GM21619 (cell line): ENCODE measurements at regions not wholly inside any gene's neighbourhood (a gene's known extent, or its start where the extent isn't known, plus 50 kb on each side); places are given as distances from the start of the nearest gene placed in this dataset.

ENCODE experiments used
- ATAC-seq: cut with Tn5 transposase; IDR thresholded peaks from one replicate; pipeline ENCODE4 v1.9.1; 2021; ENCODE audit not compliant: unreplicated experiment

DNA sequence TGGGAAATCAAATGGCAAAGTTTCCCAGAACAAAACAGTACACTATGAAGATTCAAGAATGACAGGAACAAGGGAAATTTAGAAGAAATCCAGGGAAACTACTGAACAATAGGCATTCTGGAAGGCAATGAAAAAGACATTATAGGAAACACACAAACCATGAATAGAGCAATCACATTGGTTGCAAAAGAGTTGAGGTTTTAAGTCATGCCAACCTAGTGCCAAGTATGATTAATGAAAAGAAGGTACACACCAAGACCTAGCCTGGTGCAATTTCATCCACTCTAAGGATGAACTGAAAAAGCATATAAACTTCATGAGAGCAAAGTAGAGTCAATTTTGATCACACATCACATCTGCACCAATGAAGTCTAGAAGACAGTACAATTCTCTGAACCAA, 326.9 kb downstream of the PDHA2 start:
- ATAC-seq: no peak

DNA sequence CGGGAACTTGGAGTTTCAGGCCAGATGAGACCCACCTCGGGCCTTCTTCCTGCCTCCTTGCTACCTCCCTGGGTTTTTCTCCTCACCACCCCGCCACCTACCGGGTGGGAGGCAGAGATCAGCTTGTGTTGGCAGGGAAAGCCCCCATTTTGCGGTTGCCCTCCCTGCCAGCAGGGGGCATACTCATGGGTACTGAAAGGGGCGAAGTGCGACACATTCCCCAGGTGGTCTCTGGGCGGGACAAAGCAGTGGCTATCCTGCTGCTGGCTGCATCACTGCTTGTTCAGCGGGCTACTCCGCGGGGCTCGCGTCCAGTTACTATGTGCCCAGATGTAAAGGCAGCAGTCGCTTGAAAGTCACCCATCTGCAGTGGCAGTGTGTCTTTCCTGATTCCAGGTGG, 330.3 kb downstream of the PDHA2 start:
- no peak for ATAC-seq

DNA sequence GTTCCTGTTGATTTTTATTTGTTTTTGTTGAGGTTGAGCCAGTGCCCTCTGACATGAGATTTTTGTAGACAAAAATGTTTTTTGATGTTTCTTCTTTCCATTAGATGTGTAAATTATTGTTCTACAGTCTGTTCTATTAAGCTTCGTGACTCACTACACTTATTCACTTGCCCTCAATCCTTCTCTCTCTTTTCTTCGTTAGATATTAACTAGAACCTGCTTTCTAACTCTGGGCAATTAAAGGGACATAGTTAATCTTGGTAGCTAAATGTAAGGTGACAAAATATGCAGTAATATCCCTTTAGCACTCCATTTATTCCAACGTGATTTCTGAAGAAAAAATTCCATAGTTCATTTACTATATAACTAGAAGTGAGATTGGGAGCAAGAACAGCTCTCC, 333.9 kb downstream of the PDHA2 start:
- ATAC-seq: no peak

DNA sequence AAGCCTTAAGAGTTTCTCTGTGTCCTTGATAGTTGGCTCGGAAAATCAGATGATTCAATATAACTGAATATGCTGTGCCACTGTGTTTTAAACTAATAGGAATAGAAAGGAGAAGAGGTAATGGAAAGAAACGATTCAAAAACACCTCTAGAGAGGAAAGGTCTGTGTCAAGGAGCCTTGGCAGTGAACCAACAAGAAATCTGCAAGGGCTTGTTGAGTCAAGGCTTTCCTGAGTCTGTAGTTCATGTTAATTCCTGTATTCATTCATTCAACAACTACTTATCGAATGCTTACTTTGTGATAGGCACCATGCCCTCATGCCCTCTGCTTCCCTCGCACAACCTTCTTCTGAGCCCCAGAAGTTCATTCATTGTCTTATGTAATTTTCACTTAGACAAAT, 336.0 kb downstream of the PDHA2 start:
- ATAC-seq: no peak

DNA sequence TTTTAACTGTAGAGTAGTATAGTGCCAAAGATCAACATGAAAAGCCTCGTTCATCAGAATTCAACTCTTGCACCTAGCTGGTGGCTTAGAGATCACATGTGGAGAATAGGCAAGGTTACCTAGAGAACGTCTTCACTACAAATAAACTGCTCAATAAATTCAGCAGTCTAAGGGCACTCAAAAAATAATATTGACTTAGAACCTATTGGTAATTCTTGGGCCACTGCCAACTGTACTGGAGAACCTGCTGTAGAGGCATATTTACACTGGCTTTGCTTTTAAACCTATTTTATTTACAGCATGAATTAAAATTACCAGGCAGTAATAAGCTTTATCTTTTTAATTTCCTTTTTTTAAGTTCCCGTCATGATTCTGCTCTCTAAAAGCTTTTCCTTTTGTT, 343.7 kb downstream of the PDHA2 start:
- no peak for ATAC-seq

DNA sequence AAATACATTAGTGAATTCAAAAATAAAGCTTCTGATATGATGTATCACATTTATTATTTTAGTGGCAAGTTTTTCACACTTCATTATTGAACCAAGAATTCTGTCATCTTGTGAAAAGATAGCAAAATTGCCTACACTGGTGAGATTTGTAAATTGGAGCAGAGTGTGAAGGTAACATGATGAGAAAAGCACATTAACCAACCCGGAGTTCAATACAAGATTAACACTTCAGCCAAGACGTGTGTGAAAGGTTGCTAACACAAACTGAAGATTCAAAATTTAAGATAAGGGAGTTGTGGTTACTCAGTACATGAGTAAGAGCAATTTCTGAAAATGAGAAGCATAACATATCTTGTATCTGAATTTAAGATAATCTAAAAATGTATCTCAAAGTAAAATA, 346.7 kb downstream of the PDHA2 start:
- ATAC-seq: no peak

DNA sequence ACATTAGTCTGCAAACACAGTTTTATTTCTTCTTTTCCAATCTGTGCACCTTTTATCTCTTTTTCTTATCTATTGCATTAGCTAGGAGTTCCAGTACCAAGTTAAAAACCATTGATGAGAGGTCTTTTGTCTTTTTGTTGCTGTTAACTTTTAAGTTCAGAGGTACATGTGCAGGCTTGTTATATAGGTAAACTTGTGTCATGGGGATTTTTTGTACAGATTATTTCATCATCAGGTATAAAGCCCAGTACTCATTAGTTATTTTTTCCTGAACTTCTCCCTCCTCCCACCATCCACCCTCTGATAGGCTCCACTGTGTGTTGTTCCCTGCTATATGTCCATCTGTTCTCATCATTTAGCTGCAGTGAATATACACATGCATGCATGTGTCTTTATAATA, 349.9 kb downstream of the PDHA2 start:
- no peak for ATAC-seq

DNA sequence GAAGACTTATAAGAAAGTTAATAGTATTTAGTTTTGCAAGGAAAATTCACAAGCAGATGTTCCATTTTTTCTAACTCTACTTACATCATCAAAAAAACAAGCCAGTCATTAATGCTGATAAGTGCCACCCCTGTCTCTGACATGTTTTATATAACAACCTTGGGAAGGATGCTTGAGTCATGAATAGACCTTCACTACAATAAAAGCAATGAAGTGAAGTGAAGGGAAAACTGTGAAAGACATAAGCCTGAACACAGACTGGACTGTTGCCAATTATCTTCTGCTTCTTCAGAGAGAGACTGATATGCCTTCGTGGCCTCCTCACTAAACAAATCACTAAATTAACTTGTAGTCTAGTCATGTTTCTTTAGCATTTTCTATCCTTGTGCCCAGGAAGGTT, 353.2 kb downstream of the PDHA2 start:
- no peak for ATAC-seq

DNA sequence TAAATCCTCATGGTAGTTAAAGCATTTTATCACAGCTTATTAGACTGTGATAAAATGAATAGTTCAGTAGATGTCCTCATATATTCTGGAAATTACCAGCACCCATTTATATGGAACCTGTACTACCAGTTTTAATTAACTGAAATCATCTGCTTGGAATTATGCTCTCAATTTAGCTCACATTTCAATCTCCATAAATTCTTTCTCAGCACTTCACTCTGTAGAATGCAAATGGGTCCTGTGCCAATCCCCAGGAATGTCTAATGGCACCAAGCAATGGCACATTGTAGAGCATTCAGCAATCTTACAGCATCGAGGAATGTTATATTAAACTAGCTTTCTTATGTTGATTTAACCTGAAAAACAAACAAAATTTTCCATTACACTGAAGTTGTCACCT, 355.1 kb downstream of the PDHA2 start:
- ATAC-seq: no peak

DNA sequence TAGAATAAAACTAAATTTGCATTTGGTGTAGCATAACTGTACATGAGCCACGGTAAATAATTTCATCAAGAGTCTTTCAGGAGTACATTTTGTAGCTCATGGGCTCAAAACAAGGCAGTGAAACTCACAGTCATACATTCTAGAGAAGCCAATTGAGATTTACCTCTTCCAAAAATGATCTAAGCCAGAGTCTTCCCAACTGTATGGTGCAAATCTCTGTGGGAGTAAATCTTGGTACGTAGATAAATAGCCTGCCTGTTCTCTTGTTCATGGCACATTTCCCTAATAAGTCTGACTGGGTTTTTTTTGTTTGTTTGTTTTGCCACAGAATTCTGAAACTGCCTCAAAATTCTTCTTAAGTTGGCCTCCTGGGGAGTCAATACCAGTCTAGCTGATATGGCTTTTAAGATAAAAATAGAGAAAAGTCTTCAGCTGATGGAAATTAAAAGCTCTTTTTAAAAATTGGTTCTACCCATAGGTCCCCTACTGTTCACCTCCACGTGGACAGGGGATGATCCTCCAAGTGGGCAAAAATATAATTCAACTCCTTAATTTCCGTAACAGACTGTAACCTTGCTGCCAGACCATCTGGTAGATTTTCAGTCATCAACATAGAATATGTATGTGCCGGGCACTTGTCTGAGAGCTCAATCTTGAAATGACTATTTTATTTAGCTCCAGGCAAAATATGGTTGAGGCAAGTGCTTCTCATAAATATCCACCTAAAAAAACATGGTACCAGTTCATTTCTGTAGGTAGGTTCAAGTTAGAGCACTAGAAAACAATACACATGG, 365.4 kb downstream of the PDHA2 start:
- no peak for ATAC-seq

DNA sequence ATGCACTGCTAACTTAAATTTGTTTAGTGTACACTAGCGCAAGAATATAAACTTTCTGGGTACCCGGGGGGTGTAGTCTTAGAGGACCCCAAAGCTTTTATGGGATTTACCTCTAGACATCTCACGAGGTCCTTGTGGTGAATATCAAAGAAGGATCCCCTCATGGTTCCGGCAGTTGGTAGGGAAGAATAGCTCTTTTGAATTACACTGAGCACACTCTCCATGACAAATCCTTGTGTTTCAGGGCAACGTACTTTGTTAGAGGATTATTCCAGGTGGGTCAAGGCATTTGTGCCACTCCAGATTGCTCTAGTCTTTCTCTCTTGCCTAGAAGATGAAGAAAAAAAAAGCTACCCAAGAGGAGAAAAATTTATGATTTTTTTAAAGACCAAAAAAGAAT, 387.6 kb downstream of the PDHA2 start:
- ATAC-seq: no peak

DNA sequence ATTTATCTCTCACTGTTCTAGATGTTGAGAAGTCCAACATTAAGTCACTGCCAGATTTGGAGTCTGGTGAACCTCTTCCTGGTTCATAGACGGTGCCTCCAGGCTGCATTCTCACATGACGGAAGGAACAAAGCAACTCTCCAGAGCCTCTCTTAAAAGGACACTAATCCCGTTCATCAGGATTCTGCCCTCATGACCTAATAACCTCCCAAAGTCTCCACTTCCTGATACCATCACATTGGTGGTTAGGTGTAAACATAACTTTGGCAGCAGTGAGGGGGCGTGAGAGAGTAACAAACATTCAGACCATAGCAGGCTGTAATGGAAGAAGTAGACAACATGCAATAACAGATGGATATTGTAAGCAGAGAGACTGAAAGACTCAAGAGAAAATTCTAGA, 388.6 kb downstream of the PDHA2 start:
- no peak for ATAC-seq

DNA sequence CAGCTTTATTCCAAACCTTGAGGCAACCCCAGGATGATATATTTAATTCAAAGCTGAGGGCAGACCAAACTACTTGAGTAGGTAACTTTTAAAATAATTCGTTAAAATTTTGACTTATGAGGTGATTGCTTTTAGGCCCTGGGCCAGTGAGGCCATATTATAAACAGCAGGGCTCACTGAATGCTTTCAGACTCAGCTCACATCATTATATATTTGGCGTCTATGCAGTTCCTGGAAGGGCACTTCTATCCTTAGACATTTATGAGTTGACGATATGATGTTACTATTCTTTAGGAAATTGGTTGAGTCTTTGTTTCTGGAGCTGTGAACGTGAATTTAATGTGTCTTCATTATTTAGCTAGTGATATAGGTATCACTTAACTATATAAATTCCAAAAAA, 400.1 kb downstream of the PDHA2 start:
- ATAC-seq: no peak

DNA sequence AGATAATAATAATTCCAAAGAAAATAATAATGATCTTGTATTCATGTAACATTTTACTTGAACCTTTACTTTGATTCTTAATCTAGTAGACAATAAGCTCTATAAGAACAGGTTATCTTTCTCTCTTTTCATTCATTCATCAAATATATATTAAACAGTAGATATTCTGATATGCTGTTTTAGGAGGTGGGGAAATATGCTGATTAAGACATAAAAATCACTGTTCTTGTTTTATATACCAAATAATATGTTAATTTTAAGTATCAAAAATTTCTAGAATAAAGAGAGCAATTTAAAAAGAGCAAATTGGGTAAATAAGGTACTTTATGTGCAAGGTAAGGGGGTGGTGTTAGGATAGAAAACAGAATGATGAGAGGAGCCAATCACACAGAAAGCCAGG, 401.9 kb downstream of the PDHA2 start:
- ATAC-seq: no peak

DNA sequence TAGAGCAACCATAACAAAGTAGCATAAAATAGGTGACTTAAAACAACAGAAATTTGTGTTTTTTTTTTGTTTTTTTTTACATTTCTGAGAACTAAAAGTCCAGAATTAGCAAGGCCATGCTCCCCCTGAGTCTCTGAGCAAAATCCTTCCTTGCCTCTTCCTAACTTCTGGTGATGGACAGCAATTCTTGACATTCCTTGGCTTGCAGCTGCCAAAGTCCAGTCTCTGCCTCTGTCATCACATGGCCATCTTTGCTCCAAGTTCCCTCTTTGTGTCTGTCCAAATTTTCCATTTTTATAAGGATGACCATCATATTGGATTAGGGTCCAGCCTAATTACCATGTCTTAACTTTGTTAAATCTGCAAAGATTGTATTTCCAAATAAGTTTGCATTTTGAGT, 407.2 kb downstream of the PDHA2 start:
- ATAC-seq: no peak

DNA sequence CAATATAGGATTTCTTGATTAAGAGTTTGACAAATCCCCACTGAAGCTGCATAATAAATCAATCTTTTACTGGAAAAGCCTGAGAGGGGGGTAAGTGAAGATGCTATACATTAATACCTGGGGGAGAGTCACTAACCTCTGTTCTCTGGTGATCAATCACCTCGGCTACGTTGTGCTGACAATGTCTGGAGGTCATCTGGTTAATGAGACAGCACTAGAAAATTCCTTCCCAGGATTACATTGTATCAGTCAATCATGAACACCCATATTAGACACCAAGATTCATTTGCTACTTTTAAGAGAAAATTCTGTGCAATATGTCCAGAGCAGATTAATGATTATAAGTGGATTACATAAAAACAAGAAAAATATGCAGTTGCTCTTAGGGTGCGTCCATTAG, 408.3 kb downstream of the PDHA2 start:
- ATAC-seq: no peak

DNA sequence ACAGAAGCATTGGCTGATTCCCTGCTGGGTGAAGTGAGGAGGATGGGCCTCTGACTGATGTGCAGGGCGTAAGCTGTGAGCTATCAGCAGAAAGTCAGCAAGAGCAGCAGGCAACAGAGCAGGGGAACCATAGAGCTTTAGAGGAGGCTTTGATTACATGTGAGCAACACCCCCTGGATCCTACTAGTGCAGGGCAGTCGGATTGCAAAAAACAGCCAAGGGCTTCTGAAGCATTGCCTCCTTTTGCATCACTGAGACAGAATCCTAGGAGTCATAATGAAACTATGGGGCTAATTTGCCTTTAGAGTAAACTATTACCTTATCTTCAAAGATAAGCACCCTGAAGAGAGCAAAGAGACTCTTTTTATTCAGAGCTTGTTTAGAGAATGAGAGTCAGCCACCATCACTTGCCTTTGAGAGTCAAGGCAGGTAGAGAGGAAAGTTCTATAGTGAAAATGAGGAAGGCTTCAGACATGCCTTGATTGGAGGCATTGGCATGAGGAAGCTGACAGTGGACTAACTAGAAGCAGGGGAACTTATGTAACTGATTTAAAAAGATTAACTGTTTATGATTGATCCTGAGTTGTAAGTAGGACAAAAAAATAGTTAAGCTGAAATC, 420.3 kb downstream of the PDHA2 start:
- ATAC-seq: no peak

DNA sequence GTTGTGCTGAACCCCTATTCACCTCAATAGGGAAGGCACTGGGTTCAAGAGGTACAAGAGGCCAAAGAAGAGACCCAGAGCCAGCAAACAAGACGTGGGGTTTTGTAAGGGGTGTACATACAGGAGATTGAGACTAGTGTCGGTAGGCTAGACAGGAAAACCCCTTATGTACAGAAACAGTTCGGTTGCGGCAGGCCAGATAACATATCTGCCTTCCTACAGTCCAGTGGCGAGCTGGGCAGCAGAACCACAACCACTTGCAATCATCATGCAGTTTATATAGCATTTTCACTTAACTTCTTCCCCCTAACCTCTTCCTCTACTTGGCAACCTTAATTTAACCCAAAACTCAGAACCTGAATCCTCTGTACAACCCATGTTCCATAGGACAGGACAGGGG, 422.2 kb downstream of the PDHA2 start:
- no peak for ATAC-seq

DNA sequence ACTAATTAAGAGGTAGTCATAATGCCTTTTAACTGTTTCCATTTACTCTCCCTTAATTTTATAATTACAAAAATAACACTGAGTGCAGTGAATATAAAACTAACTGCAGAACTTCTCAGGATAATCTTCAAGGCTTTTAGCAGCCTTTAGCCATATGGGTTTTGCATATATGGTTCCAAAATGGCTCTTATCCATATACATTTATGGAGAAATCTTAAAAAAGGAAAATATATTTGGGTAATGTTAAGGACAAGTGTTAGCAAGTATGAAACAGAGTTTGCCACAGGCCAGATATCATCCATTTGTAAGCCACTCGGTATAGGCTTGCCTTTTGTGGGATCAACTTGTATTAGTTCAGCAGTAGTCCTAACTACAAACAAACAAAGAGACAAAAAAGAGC, 423.4 kb downstream of the PDHA2 start:
- no peak for ATAC-seq

DNA sequence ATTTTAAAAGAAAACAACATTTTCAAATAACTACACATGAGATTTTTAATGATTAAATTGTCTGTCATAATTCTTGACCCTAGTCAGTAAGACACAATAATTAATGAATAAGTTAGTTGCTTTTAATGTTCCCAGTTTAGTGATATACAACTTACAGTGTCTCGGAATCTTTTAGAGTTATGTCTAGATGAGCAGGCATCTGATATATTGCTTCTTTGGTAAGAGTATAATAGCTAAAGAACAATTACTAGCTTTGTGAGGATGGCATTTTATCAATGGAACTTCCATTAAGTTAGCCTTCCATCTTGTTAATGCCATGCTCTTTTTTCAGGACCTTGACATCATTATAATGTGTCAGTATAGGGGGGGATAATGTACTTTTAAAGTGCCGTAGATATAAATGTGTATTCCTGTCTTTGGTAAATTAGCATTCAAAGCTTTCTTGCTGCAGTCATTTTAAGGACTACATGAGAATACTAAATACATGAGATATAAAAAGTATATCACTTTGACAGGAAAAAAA, 425.1 kb downstream of the PDHA2 start:
- no peak for ATAC-seq

DNA sequence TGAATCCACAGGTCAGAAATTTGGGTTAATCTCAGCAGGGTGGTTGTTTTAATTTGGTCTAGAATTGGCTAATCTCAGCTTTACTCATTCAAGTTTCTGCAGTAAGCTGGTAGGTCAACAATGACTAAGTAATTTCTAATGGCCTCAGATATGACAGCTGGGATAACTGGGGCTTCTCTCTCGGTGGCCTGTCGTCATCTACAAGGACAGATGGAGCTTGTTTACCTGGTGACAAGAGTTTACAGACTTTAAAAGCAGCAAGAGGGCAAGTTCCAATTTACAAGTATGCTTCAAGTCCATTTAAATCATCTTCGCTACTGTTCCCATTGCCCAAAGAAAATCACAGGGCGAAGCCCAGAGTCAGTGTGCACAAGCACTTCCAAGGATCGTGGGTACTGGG, 453.9 kb downstream of the PDHA2 start:
- ATAC-seq: no peak

DNA sequence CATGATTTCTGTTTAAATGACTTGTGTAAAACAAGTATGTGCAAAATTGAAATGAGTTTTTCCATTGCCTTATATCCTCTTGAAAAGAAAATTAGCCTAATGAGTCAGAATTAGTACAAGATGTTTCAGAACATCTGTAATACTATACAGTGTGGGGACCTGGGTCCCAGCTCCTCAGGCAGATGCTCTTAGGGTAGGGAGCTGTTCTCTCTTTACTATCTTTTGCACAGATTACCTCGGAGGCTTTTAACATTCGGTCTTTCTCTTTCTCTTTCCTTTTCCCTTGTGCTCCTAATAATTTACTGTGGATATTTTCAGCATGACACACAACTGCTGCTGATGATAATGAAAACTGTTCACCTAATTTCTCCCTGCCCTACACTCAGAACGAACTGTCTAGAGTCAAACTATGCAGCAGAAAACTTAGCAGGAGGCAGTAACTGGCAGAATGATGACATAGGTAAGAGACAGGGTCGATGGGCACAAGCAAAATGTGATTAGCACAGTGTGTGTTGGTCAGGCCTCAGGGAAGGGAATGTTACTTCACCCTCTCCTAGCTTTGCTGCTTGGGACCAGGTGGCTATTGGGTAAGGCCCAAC, 455.3 kb downstream of the PDHA2 start:
- no peak for ATAC-seq
